A549 (cell line): ENCODE measurements at regions not wholly inside any gene's neighbourhood (a gene's known extent, or its start where the extent isn't known, plus 50 kb on each side); places are given as distances from the start of the nearest gene placed in this dataset.
A peak's percentile ranks its signal among the peaks of the same experiment; 100 is the strongest.

Experiments used
- ATAC-seq, 2 experiments: fragments of 200-7000 bp in 1 of 2; fragments of >200 bp in 1 of 2; cut with Nextera tagmentation in 1 of 2; cut with Tn5 transposase in 1 of 2; 3 replicates each; pipeline versions ENCODE4 v1.8.0 to v1.9.1; 2018 to 2020; ENCODE audit warnings: mild to moderate bottlenecking in 1 of 2, moderate library complexity in 1 of 2
- CTCF ChIA-PET: fragments of 300-600 bp; sonication (Branson Sonifier 250); formaldehyde crosslinking; extraction: SDS; loops from one replicate; lab custom pipeline; 2021; ENCODE audit warnings: antibody characterized with exemption, inconsistent platforms; lab: Yijun Ruan, JAX
- POLR2A ChIA-PET: fragments of 350-600 bp; formaldehyde crosslinking; extraction: SDS; loops from one replicate; lab custom pipeline; 2021; ENCODE audit warnings: antibody characterized with exemption, inconsistent platforms; lab: Yijun Ruan, JAX
- DNase-seq, 2 experiments: peaks; one replicate each; pipeline versions ENCODE4 v3.0.0 to v3.0.0-alpha.2; 2011 to 2016; ENCODE audit warnings: low read depth in 1 of 2, low spot score in 1 of 2
- FAIRE-seq: peaks from 2 replicates; lab custom pipeline; 2011; peaks lifted over from hg19 to GRCh38; lab: Jason Lieb, UNC
- H3K27ac ChIP-seq, 2 experiments: fragments of >200 bp; sonication (Bioruptor Twin); formaldehyde crosslinking; 3 replicates each; pipeline ENCODE4 v1.5.1; 2016 to 2017
- H3K4me1 ChIP-seq: fragments of >200 bp; sonication (Bioruptor Twin); formaldehyde crosslinking; 3 replicates; pipeline ENCODE4 v1.6.1; 2016
- H3K4me2 ChIP-seq: fragments of >200 bp; sonication (Bioruptor Twin); formaldehyde crosslinking; 3 replicates; pipeline ENCODE4 v1.6.1; 2016
- H3K4me3 ChIP-seq: fragments of >200 bp; sonication (Bioruptor Twin); formaldehyde crosslinking; 3 replicates; pipeline ENCODE4 v1.5.1; 2016
- H3K9me3 ChIP-seq: fragments of >200 bp; sonication (Bioruptor Twin); formaldehyde crosslinking; 3 replicates; pipeline ENCODE4 v1.6.1; 2016
- CTCF ChIP-seq: fragments of >200 bp; sonication (Bioruptor Twin); formaldehyde crosslinking; IDR thresholded peaks from 3 replicates; pipeline ENCODE4 v1.5.1; 2016
- EHF ChIP-seq: fragments of 250-450 bp; sonication (Bioruptor Pico); IDR thresholded peaks from 2 replicates; pipeline ENCODE4 v1.5.0; 2020; ENCODE audit warnings: mild to moderate bottlenecking
- EHMT2 ChIP-seq: fragments of 200-600 bp; sonication (generic); IDR thresholded peaks from 2 replicates; pipeline ENCODE4 v1.6.1; 2016; ENCODE audit warnings: antibody characterized with exemption, low read depth, mild to moderate bottlenecking, moderate library complexity
- FOSB ChIP-seq: fragments of 250-450 bp; sonication (Bioruptor Pico); IDR thresholded peaks from 2 replicates; pipeline ENCODE4 v1.5.0; 2020; ENCODE audit warnings: mild to moderate bottlenecking, moderate library complexity
- FOXS1 ChIP-seq: fragments of 250-450 bp; sonication (Bioruptor Pico); IDR thresholded peaks from 2 replicates; pipeline ENCODE4 v1.5.0; 2020; ENCODE audit warnings: mild to moderate bottlenecking, moderate library complexity
- HEYL ChIP-seq: fragments of 250-450 bp; sonication (Bioruptor Pico); IDR thresholded peaks from 2 replicates; pipeline ENCODE4 v1.8.0; 2021; ENCODE audit warnings: mild to moderate bottlenecking, moderate library complexity
- HOXA7 ChIP-seq: fragments of 250-450 bp; sonication (Bioruptor Pico); IDR thresholded peaks from 2 replicates; pipeline ENCODE4 v1.5.0; 2020; ENCODE audit warnings: mild to moderate bottlenecking, moderate library complexity
- HOXB5 ChIP-seq: fragments of 250-450 bp; sonication (Bioruptor Pico); IDR thresholded peaks from 2 replicates; pipeline ENCODE4 v1.5.0; 2020; ENCODE audit warnings: mild to moderate bottlenecking, moderate library complexity
- JUN ChIP-seq, 2 experiments: fragments of >200 bp; sonication (Bioruptor Twin); formaldehyde crosslinking; IDR thresholded peaks; 2 replicates in 1 of 2; 3 replicates in 1 of 2; pipeline ENCODE4 v1.6.1; 2016 to 2017
- JUNB ChIP-seq: fragments of >200 bp; sonication (Bioruptor Twin); formaldehyde crosslinking; IDR thresholded peaks from 2 replicates; pipeline ENCODE4 v1.6.1; 2016
- MAZ ChIP-seq: fragments of 150-350 bp; IDR thresholded peaks from 2 replicates; pipeline ENCODE4 v1.6.1; 2014; ENCODE audit warnings: antibody characterized with exemption, low read depth, low read length, borderline replicate concordance
- PHF8 ChIP-seq: fragments of 200-600 bp; sonication (generic); IDR thresholded peaks from 2 replicates; pipeline ENCODE4 v1.6.1; 2016; ENCODE audit warnings: low read depth, mild to moderate bottlenecking, antibody characterized with exemption, moderate library complexity, borderline replicate concordance
- REST ChIP-seq: fragments of 200-600 bp; sonication (generic); IDR thresholded peaks from 2 replicates; pipeline ENCODE4 v1.6.1; 2016; ENCODE audit warnings: antibody characterized with exemption, mild to moderate bottlenecking, moderate library complexity
- RFX5 ChIP-seq: fragments of 450-650 bp; IDR thresholded peaks from 2 replicates; pipeline ENCODE4 v1.7.1; 2014; ENCODE audit warnings: antibody characterized with exemption, mild to moderate bottlenecking, moderate library complexity
- RNF2 ChIP-seq: fragments of 200-600 bp; sonication (generic); IDR thresholded peaks from 2 replicates; pipeline ENCODE4 v1.6.1; 2016; ENCODE audit warnings: low read depth, mild to moderate bottlenecking, antibody characterized with exemption, moderate library complexity, borderline replicate concordance
- USF2 ChIP-seq: fragments of 450-650 bp; IDR thresholded peaks from 2 replicates; pipeline ENCODE4 v1.6.1; 2014; ENCODE audit warnings: antibody characterized with exemption
- ZC3H11A ChIP-seq: fragments of 450-650 bp; IDR thresholded peaks from 2 replicates; pipeline ENCODE4 v1.6.1; 2014; ENCODE audit warnings: antibody characterized with exemption, mild to moderate bottlenecking
- ZFP36 ChIP-seq: fragments of 450-650 bp; IDR thresholded peaks from 2 replicates; pipeline ENCODE4 v1.6.1; 2014; ENCODE audit warnings: borderline replicate concordance; ENCODE audit not compliant: partially characterized antibody
- WGBS: methylation state at CpG from one replicate; pipeline ENCODE4 v1.1.6; 2017; ENCODE audit errors: missing lambda C conversion rate; 5-methylcytosine and 5-hydroxymethylcytosine counted together

- H3K4me3 ChIP-seq = no peak overlapping the region
- no peak overlapping the region for H3K27ac ChIP-seq
- ChIA-PET POLR2A (no interaction called here), CTCF (no interaction called here)
- no peaks in the 10 kb centered on the region for H3K4me1 ChIP-seq
- no peak overlapping the region for H3K4me2 ChIP-seq
- no peak for FAIRE-seq
- no peak for ATAC-seq
- H3K9me3 ChIP-seq = no peaks in the 10 kb centered on the region
- DNase-seq = no peak
- no peak for TF ChIP-seq MAZ
- TF ChIP-seq JUN (IDR thresholded peaks at IDR 0.05) = no peak
- no peak for TF ChIP-seq HEYL
- TF ChIP-seq RFX5 = no peak
- TF ChIP-seq CTCF = no peak
- no peak for TF ChIP-seq FOSB (CRISPR knock-in tag)
- TF ChIP-seq ZC3H11A = no peak
- TF ChIP-seq EHMT2 = no peak
- no peak for TF ChIP-seq REST
- TF ChIP-seq HOXB5 (CRISPR knock-in tag) = no peak
- no peak for TF ChIP-seq RNF2
- TF ChIP-seq PHF8 = no peak
- TF ChIP-seq JUNB = no peak
- no peak for TF ChIP-seq HOXA7 (CRISPR knock-in tag)
- no peak for TF ChIP-seq EHF (CRISPR knock-in tag)
- TF ChIP-seq ZFP36 = no peak
- WGBS = 68% methylated on average over 2 of the region's 2 CpGs
Measured at GRCh38 chr16:55088098-55088497, 157.4 kb downstream of the IRX5 start.

GRCh38 chr16:55089600-55089999 lies 158.9 kb downstream of the IRX5 start:
- DNase-seq (no peak), FAIRE-seq (no peak), ATAC-seq (no peak)
- ChIA-PET CTCF (no interaction called here), POLR2A (no interaction called here)
- no peak overlapping the region for H3K27ac ChIP-seq
- 36% methylated on average over 4 of the region's 4 CpGs for WGBS
- no peak overlapping the region for H3K4me2 ChIP-seq
- no peaks in the 10 kb centered on the region for H3K4me1 ChIP-seq
- no peak overlapping the region for H3K4me3 ChIP-seq
- no peaks in the 10 kb centered on the region for H3K9me3 ChIP-seq
- TF ChIP-seq ZFP36 = no peak
- peak; percentile 52; the same call in 1 of the 2 replicates for TF ChIP-seq USF2
- TF ChIP-seq FOXS1 (CRISPR knock-in tag) = no peak
- TF ChIP-seq FOSB (CRISPR knock-in tag) = no peak
